Activated B cell treated with CpG ODN at 0.5 μM for 24 hours (primary cell): ENCODE measurements at regions not wholly inside any gene's neighbourhood (a gene's known extent, or its start where the extent isn't known, plus 50 kb on each side); places are given as distances from the start of the nearest gene placed in this dataset.

Experiments
- ATAC-seq: fragments of 200-7000 bp; cut with Tn5 transposase; one replicate; pipeline ENCODE4 v1.10.0; 2021; ENCODE audit warnings: low read depth, mild to moderate bottlenecking, moderate library complexity
- CTCF ChIA-PET: fragments of 350-600 bp; sonication (Branson Sonifier 250); formaldehyde crosslinking; loops from one replicate; lab custom pipeline; 2021; ENCODE audit warnings: antibody characterized with exemption; lab: Charles Lee
- POLR2A ChIA-PET: fragments of 350-600 bp; sonication (Branson Sonifier 250); formaldehyde crosslinking; loops from one replicate; lab custom pipeline; 2021; ENCODE audit warnings: antibody characterized with exemption; lab: Charles Lee
- DNase-seq: peaks from one replicate; pipeline ENCODE4 v3.0.0; 2022
- H3K27ac Mint-ChIP-seq: one replicate; pipeline ENCODE4 v1.8.0; 2020; ENCODE audit warnings: mixed read lengths
- H3K27me3 Mint-ChIP-seq: one replicate; pipeline ENCODE4 v1.8.0; 2021; ENCODE audit warnings: mixed read lengths
- H3K36me3 Mint-ChIP-seq: one replicate; pipeline ENCODE4 v1.8.0; 2021; ENCODE audit warnings: low read depth, mixed read lengths
- H3K4me1 Mint-ChIP-seq: one replicate; pipeline ENCODE4 v1.8.0; 2021; ENCODE audit warnings: mixed read lengths
- H3K4me3 Mint-ChIP-seq: one replicate; pipeline ENCODE4 v1.8.0; 2020; ENCODE audit warnings: mild to moderate bottlenecking, mixed read lengths
- H3K9me3 Mint-ChIP-seq: one replicate; pipeline ENCODE4 v1.8.0; 2020; ENCODE audit warnings: mixed read lengths
- intact Hi-C: fragments of 100-400 bp; cut with micrococcal nuclease; formaldehyde crosslinking; loops from one replicate; pipeline ENCODE4 v1.15.1; 2024
- TF ChIP-seq, protein P1 (sequence below): fragments of 200-600 bp; IDR thresholded peaks from one replicate; pipeline ENCODE4 v1.8.0; 2022; ENCODE audit warnings: antibody characterized with exemption, mild to moderate bottlenecking

DNA sequence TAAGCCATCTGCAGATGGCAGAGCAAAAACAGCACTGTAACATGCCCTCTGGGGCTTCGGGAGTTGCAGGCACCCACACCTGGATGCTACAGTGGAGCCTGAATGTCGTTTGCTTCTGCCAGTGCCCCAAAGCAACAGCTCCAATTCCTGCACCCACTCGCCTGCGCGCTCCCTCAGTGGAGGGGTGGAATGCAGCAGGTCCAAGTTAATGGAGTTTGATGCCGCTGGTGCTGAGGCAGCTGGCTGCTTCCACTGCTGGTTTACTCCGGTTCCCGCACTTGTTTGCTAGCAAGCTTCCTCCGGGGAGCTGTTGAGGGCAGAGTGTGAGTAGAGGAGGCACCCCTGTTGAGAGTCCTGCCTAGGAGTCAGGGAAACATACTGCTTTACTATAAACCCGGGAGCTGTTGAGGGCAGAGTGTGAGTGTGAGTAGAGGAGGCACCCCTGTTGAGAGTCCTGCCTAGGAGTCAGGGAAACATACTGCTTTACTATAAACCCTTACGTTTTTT lies 584.0 kb upstream of the TMPRSS15 start:
- no peak for ATAC-seq
- TF ChIP-seq, protein P1, sequence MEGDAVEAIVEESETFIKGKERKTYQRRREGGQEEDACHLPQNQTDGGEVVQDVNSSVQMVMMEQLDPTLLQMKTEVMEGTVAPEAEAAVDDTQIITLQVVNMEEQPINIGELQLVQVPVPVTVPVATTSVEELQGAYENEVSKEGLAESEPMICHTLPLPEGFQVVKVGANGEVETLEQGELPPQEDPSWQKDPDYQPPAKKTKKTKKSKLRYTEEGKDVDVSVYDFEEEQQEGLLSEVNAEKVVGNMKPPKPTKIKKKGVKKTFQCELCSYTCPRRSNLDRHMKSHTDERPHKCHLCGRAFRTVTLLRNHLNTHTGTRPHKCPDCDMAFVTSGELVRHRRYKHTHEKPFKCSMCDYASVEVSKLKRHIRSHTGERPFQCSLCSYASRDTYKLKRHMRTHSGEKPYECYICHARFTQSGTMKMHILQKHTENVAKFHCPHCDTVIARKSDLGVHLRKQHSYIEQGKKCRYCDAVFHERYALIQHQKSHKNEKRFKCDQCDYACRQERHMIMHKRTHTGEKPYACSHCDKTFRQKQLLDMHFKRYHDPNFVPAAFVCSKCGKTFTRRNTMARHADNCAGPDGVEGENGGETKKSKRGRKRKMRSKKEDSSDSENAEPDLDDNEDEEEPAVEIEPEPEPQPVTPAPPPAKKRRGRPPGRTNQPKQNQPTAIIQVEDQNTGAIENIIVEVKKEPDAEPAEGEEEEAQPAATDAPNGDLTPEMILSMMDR = no peak
- no peak overlapping the region for H3K27ac Mint-ChIP-seq
- ChIA-PET POLR2A (no interaction called here), CTCF (no interaction called here)
- no peaks in the 10 kb centered on the region for H3K36me3 Mint-ChIP-seq
- H3K9me3 Mint-ChIP-seq = peaks cover 4% of the 10 kb centered on the region
- no peak overlapping the region for H3K4me3 Mint-ChIP-seq
- no peaks in the 10 kb centered on the region for H3K4me1 Mint-ChIP-seq
- no peak for DNase-seq
- no peaks in the 10 kb centered on the region for H3K27me3 Mint-ChIP-seq
- intact Hi-C loops = no loop called here

- no peaks in the 10 kb centered on the region for H3K27me3 Mint-ChIP-seq
- no peaks in the 10 kb centered on the region for H3K36me3 Mint-ChIP-seq
- DNase-seq = no peak
- no peak for ATAC-seq
- TF ChIP-seq, protein P1 = no peak
- H3K4me1 Mint-ChIP-seq = no peaks in the 10 kb centered on the region
- ChIA-PET CTCF (no interaction called here), POLR2A (no interaction called here)
- intact Hi-C loops = no loop called here
- H3K9me3 Mint-ChIP-seq = peaks cover 4% of the 10 kb centered on the region
- no peak overlapping the region for H3K27ac Mint-ChIP-seq
- H3K4me3 Mint-ChIP-seq = no peak overlapping the region
Measured at GRCh38 chr21:18989953-18990495, 586.4 kb upstream of the TMPRSS15 start.

GRCh38 chr21:18991846-18992245 lies 588.3 kb upstream of the TMPRSS15 start:
- ChIA-PET POLR2A (no interaction called here), CTCF (no interaction called here)
- H3K27ac Mint-ChIP-seq = no peak overlapping the region
- ATAC-seq = no peak
- H3K9me3 Mint-ChIP-seq = peaks cover 4% of the 10 kb centered on the region
- H3K4me1 Mint-ChIP-seq = no peaks in the 10 kb centered on the region
- DNase-seq = no peak
- intact Hi-C loops = no loop called here
- H3K36me3 Mint-ChIP-seq = no peaks in the 10 kb centered on the region
- TF ChIP-seq, protein P1 = no peak
- H3K4me3 Mint-ChIP-seq = no peak overlapping the region
- no peaks in the 10 kb centered on the region for H3K27me3 Mint-ChIP-seq

DNA sequence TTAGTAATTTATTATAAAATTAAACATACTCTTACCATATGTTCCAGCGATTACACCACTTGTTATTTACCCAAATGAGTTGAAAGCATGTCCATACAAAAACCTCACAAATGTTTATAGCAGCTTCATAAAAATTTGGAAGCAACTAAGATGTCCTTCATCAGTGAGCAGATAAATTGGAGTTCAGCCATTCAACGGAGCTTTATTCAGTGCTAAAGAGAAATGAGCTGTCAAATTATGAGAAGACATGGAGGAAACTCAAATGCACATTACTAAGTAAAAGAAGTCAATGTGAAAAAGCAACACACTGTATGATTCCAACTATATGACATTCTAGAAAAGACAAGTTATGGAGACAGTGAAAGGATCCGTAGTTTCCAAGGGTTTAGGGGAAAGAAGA lies 606.7 kb upstream of the TMPRSS15 start:
- POLR2A ChIA-PET = no interaction called here
- CTCF ChIA-PET = no interaction called here
- H3K27me3 Mint-ChIP-seq = no peaks in the 10 kb centered on the region
- no peaks in the 10 kb centered on the region for H3K36me3 Mint-ChIP-seq
- intact Hi-C loops = no loop called here
- TF ChIP-seq, protein P1 = no peak
- peaks cover 3% of the 10 kb centered on the region for H3K9me3 Mint-ChIP-seq
- no peaks in the 10 kb centered on the region for H3K4me1 Mint-ChIP-seq
- H3K27ac Mint-ChIP-seq = no peak overlapping the region
- ATAC-seq (no peak), DNase-seq (no peak)
- H3K4me3 Mint-ChIP-seq = no peak overlapping the region

DNA sequence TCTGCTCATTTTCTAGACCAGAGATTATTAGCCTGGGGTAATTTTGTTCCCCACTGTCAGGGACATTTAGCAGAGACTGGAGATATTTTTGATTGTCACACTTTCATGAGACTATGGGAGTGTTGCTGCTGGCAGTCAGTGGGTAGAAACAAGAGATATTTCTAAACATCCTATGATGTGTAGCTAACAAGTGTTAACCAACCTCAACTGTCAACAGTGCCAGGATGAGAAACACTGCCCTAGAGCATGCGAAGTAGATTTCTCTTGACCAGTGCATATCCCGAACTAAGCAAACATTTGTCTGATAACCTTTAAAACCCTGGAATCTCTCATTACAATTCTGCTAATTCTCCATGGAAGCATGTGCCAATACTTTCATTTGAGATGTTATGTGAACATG lies 607.4 kb upstream of the TMPRSS15 start:
- POLR2A ChIA-PET = no interaction called here
- TF ChIP-seq, protein P1 = no peak
- intact Hi-C loops = no loop called here

More for the DNA sequence above, 607.4 kb upstream of the TMPRSS15 start:
- Mint-ChIP-seq H3K4me3 (no peak overlapping the region), H3K27ac (no peak overlapping the region), H3K9me3 (peaks cover 3% of the 10 kb centered on the region), H3K36me3 (no peaks in the 10 kb centered on the region), H3K4me1 (no peaks in the 10 kb centered on the region), H3K27me3 (no peaks in the 10 kb centered on the region)
- DNase-seq (no peak), ATAC-seq (no peak)
- CTCF ChIA-PET = no interaction called here
